Panc1 (cell line): ENCODE measurements at regions not wholly inside any gene's neighbourhood (a gene's known extent, or its start where the extent isn't known, plus 50 kb on each side); places are given as distances from the start of the nearest gene placed in this dataset.

Experiments used
- CTCF ChIP-seq: fragments of 450-650 bp; IDR thresholded peaks from 2 replicates; pipeline ENCODE4 v1.5.1; 2017; ENCODE audit warnings: mild to moderate bottlenecking
- POLR2AphosphoS5 ChIP-seq: IDR thresholded peaks from 2 replicates; pipeline ENCODE4 v1.6.1; 2012; ENCODE audit warnings: mild to moderate bottlenecking, low read depth, low read length, moderate library complexity

- no peak for TF ChIP-seq CTCF
- no peak for TF ChIP-seq POLR2AphosphoS5
Observed at GRCh38 chr10:16014469-16014868, 154.2 kb upstream of the MINDY3 start.
